Gastrocnemius medialis (tissue), 4 donors: ENCODE measurements at regions not wholly inside any gene's neighbourhood (a gene's known extent, or its start where the extent isn't known, plus 50 kb on each side); places are given as distances from the start of the nearest gene placed in this dataset.

Experiments
- ATAC-seq, 2 donors: fragments of 150-250 bp; one replicate each; pipeline ENCODE4 v1.9.1; 2016
- DNase-seq, 2 donors: peaks; one replicate each; pipeline ENCODE4 v3.0.0-alpha.2; 2019
- H3K27ac ChIP-seq, 4 donors: fragments of 200-600 bp; sonication (generic); 1 replicate in 1 of 4; 2 replicates in 3 of 4; pipeline ENCODE4 v1.5.1; 2016 to 2018; ENCODE audit warnings: mild to moderate bottlenecking in 2 of 4, moderate library complexity in 1 of 4
- H3K27me3 ChIP-seq, 3 donors: fragments of 200-600 bp; sonication (generic) in 2 of 3; 1 replicate in 1 of 3; 2 replicates in 2 of 3; pipeline versions ENCODE4 v1.5.1 to v1.6.0; 2016 to 2019; ENCODE audit warnings: mild to moderate bottlenecking in 1 of 3, moderate library complexity in 1 of 3
- H3K36me3 ChIP-seq, 2 donors: fragments of 200-600 bp; sonication (generic) in 1 of 2; one replicate each; pipeline ENCODE4 v1.5.1; 2017 to 2018
- H3K4me1 ChIP-seq, 2 donors: fragments of 200-600 bp; sonication (generic) in 1 of 2; one replicate each; pipeline ENCODE4 v1.5.1; 2016 to 2017; ENCODE audit warnings: mild to moderate bottlenecking in 2 of 2
- H3K4me3 ChIP-seq, 4 donors: fragments of 200-600 bp; sonication (generic) in 3 of 4; 1 replicate in 1 of 4; 2 replicates in 3 of 4; pipeline ENCODE4 v1.5.1; 2016 to 2019; ENCODE audit warnings: mild to moderate bottlenecking in 2 of 4
- H3K9me3 ChIP-seq, 3 donors: fragments of 200-600 bp; sonication (generic) in 2 of 3; 1 replicate in 1 of 3; 2 replicates in 2 of 3; pipeline ENCODE4 v1.5.1; 2016 to 2019
- CTCF ChIP-seq, 5 experiments: fragments of 450-650 bp in 3 of 5; fragments of 200-600 bp in 2 of 5; sonication (generic) in 2 of 5; IDR thresholded peaks in 4 of 5; conservative IDR thresholded peaks in 1 of 5; 1 replicate in 4 of 5; 2 replicates in 1 of 5; pipeline ENCODE4 v1.5.1; 2016 to 2019; ENCODE audit warnings: antibody characterized with exemption in 5 of 5, mild to moderate bottlenecking in 3 of 5, moderate library complexity in 3 of 5
- POLR2A ChIP-seq, 2 donors: fragments of 450-650 bp; IDR thresholded peaks; one replicate each; pipeline ENCODE4 v1.6.1; 2017; ENCODE audit warnings: antibody characterized with exemption in 2 of 2, mild to moderate bottlenecking in 2 of 2, moderate library complexity in 2 of 2
- in situ Hi-C, 4 donors: fragments of 200-750 bp; cut with MboI; loops; one replicate each; pipeline versions ENCODE4 v1.15.0 to v1.8.0; 2017; ENCODE audit warnings: low sequenced_read_pairs in 4 of 4
- intact Hi-C: fragments of 100-400 bp; cut with DNase I; formaldehyde crosslinking; loops from one replicate; pipeline ENCODE4 v1.15.1; 2023; ENCODE audit warnings: low total_unique reads

- no peaks in the 10 kb centered on the region for H3K36me3 ChIP-seq
- intact Hi-C loops, result no loop called here
- no peak overlapping the region for H3K27ac ChIP-seq
Measured at GRCh38 chr2:150276737-150277136, 210.7 kb downstream of the RND3 start.

GRCh38 chr2:150274108-150274507 is 213.4 kb downstream of the RND3 start:
- Histone ChIP-seq H3K27me3 (no peaks in the 10 kb centered on the region), H3K27ac (no peak overlapping the region), H3K4me3 (no peak overlapping the region), H3K4me1 (no peaks in the 10 kb centered on the region), H3K9me3 (no peaks in the 10 kb centered on the region), H3K36me3 (no peaks in the 10 kb centered on the region)
- DNase-seq, result no peak
- in situ Hi-C loops, result no loop called here
- TF ChIP-seq POLR2A (IDR thresholded peaks at IDR 0.05) (no peak), CTCF (IDR thresholded peaks at IDR 0.05 in 4 of 5, conservative IDR thresholded peaks at IDR 0.05 in 1 of 5) (no peak)
- intact Hi-C loops, result no loop called here
- ATAC-seq, result no peak

More at GRCh38 chr2:150276737-150277136, 210.7 kb downstream of the RND3 start:
- ATAC-seq (no peak), DNase-seq (no peak)
- H3K27me3 ChIP-seq, result no peaks in the 10 kb centered on the region
- H3K9me3 ChIP-seq, result no peaks in the 10 kb centered on the region
- no peak for TF ChIP-seq CTCF (IDR thresholded peaks at IDR 0.05 in 4 of 5, conservative IDR thresholded peaks at IDR 0.05 in 1 of 5)
- TF ChIP-seq POLR2A (IDR thresholded peaks at IDR 0.05), result no peak
- no peak overlapping the region for H3K4me3 ChIP-seq
- H3K4me1 ChIP-seq, result peaks cover 0 to under 1% of the 10 kb centered on the region in 2 donors
- in situ Hi-C loops, result no loop called here

- TF ChIP-seq POLR2A (IDR thresholded peaks at IDR 0.05), result no peak
- no peak for TF ChIP-seq CTCF (IDR thresholded peaks at IDR 0.05 in 4 of 5, conservative IDR thresholded peaks at IDR 0.05 in 1 of 5)
- Histone ChIP-seq H3K4me3 (no peak overlapping the region), H3K27ac (no peak overlapping the region), H3K36me3 (no peaks in the 10 kb centered on the region), H3K4me1 (no peaks in the 10 kb centered on the region), H3K27me3 (no peaks in the 10 kb centered on the region), H3K9me3 (no peaks in the 10 kb centered on the region)
- DNase-seq (no peak), ATAC-seq (no peak)
- intact Hi-C loops (no loop called here), in situ Hi-C loops (no loop called here)
Measured at GRCh38 chr2:150271952-150272802, 215.3 kb downstream of the RND3 start.

GRCh38 chr2:150267651-150268415 is 219.6 kb downstream of the RND3 start:
- H3K36me3 ChIP-seq, result no peaks in the 10 kb centered on the region
- no peak overlapping the region for H3K27ac ChIP-seq
- in situ Hi-C loops, result no loop called here
- intact Hi-C loops, result no loop called here
- H3K4me1 ChIP-seq, result no peaks in the 10 kb centered on the region
- no peak for ATAC-seq
- H3K9me3 ChIP-seq, result no peaks in the 10 kb centered on the region
- H3K27me3 ChIP-seq, result no peaks in the 10 kb centered on the region
- TF ChIP-seq POLR2A (IDR thresholded peaks at IDR 0.05) (no peak), CTCF (IDR thresholded peaks at IDR 0.05 in 4 of 5, conservative IDR thresholded peaks at IDR 0.05 in 1 of 5) (no peak)
- no peak overlapping the region for H3K4me3 ChIP-seq
- DNase-seq, result no peak
